ENCODE measurements at regions not wholly inside any gene's neighbourhood (a gene's known extent, or its start where the extent isn't known, plus 50 kb on each side); places are given as distances from the start of the nearest gene placed in this dataset.

GRCh38 chr6:81808851-81809570 lies 56.5 kb upstream of the TENT5A start:
- no peak for DNase-seq

- DNase-seq, result no peak
These were observed 54.5 kb upstream of the TENT5A start for GRCh38 chr6:81806793-81807565.

GRCh38 chr6:81802356-81802755 lies 49.9 kb upstream of the TENT5A start:
- DNase-seq, result no peak

Measured in NCI-H2171 treated with DMSO at 0.1 percent for 48 hours (cell line).